Breast epithelium (tissue), 4 donors: ENCODE measurements at regions not wholly inside any gene's neighbourhood (a gene's known extent, or its start where the extent isn't known, plus 50 kb on each side); places are given as distances from the start of the nearest gene placed in this dataset.
A peak's percentile ranks its signal among the peaks of the same experiment; 100 is the strongest.

ENCODE experiments used
- DNase-seq, 2 donors: peaks; one replicate each; pipeline ENCODE4 v3.0.0-alpha.2; 2019; ENCODE audit warnings: low spot score in 2 of 2
- H3K27ac ChIP-seq, 2 donors: fragments of 200-600 bp; sonication (generic) in 1 of 2; one replicate each; pipeline ENCODE4 v1.5.1; 2016 to 2019; ENCODE audit warnings: mild to moderate bottlenecking in 1 of 2
- H3K27me3 ChIP-seq, 2 donors: fragments of 200-600 bp; sonication (generic) in 1 of 2; one replicate each; pipeline versions ENCODE4 v1.5.1 to v1.6.0; 2017 to 2019; ENCODE audit warnings: control low read depth in 1 of 2, mild to moderate bottlenecking in 1 of 2
- H3K36me3 ChIP-seq: fragments of 200-600 bp; one replicate; pipeline ENCODE4 v1.5.1; 2019
- H3K4me1 ChIP-seq, 2 donors: fragments of 200-600 bp; sonication (generic); one replicate each; pipeline ENCODE4 v1.5.1; 2016 to 2019; ENCODE audit warnings: control low read depth in 1 of 2
- H3K4me3 ChIP-seq, 3 donors: fragments of 200-600 bp; sonication (generic); 1 replicate in 2 of 3; 2 replicates in 1 of 3; pipeline ENCODE4 v1.5.1; 2016 to 2019; ENCODE audit warnings: mild to moderate bottlenecking in 3 of 3, moderate library complexity in 2 of 3
- H3K9me3 ChIP-seq, 2 donors: fragments of 200-600 bp; sonication (generic) in 1 of 2; one replicate each; pipeline ENCODE4 v1.5.1; 2016 to 2019; ENCODE audit warnings: control low read depth in 1 of 2
- CTCF ChIP-seq, 3 donors: fragments of 450-650 bp; IDR thresholded peaks; one replicate each; pipeline ENCODE4 v1.5.1; 2016 to 2017; ENCODE audit warnings: antibody characterized with exemption in 3 of 3, mild to moderate bottlenecking in 3 of 3, moderate library complexity in 3 of 3
- POLR2A ChIP-seq: fragments of 450-650 bp; IDR thresholded peaks from one replicate; pipeline ENCODE4 v1.6.1; 2016; ENCODE audit warnings: antibody characterized with exemption, mild to moderate bottlenecking, moderate library complexity
- POLR2AphosphoS5 ChIP-seq, 3 donors: sonication (generic); formaldehyde crosslinking; IDR thresholded peaks; one replicate each; pipeline ENCODE4 v1.6.1; 2017; ENCODE audit warnings: antibody characterized with exemption in 3 of 3
- intact Hi-C: fragments of 100-400 bp; cut with DNase I; formaldehyde crosslinking; loops from one replicate; pipeline ENCODE4 v1.15.1; 2023; ENCODE audit warnings: low total_unique reads

GRCh38 chr13:94860981-94861407, 148.6 kb upstream of the SOX21 start:
- no peak for DNase-seq
- Histone ChIP-seq H3K4me1 (no peaks in the 10 kb centered on the region), H3K9me3 (no peaks in the 10 kb centered on the region), H3K27ac (peak overlapping the region in 1 of 2 donors; percentile 8), H3K27me3 (no peaks in the 10 kb centered on the region), H3K4me3 (peak overlapping the region; percentile 37 to 62 (median 41)), H3K36me3 (no peaks in the 10 kb centered on the region)
- intact Hi-C loops: no loop called here
- TF ChIP-seq POLR2AphosphoS5 (IDR thresholded peaks at IDR 0.05): no peak

GRCh38 chr13:94859811-94860210, 147.5 kb upstream of the SOX21 start:
- no peak for TF ChIP-seq POLR2A
- no peak for TF ChIP-seq CTCF (IDR thresholded peaks at IDR 0.05)
- no peak for TF ChIP-seq POLR2AphosphoS5 (IDR thresholded peaks at IDR 0.05)
- intact Hi-C loops: no loop called here
- Histone ChIP-seq H3K27me3 (no peaks in the 10 kb centered on the region), H3K9me3 (no peaks in the 10 kb centered on the region), H3K4me3 (no peak overlapping the region), H3K36me3 (no peaks in the 10 kb centered on the region), H3K27ac (peak overlapping the region in 1 of 2 donors; percentile 48), H3K4me1 (no peaks in the 10 kb centered on the region)
- DNase-seq: no peak

GRCh38 chr13:94859278-94859691, 146.9 kb upstream of the SOX21 start:
- H3K9me3 ChIP-seq: no peaks in the 10 kb centered on the region
- no peaks in the 10 kb centered on the region for H3K27me3 ChIP-seq
- no peak overlapping the region for H3K4me3 ChIP-seq
- H3K27ac ChIP-seq: peak overlapping the region in 1 of 2 donors; percentile 48
- TF ChIP-seq POLR2AphosphoS5 (IDR thresholded peaks at IDR 0.05) (peak in 1 of 3 donors; percentile 47), POLR2A (no peak), CTCF (IDR thresholded peaks at IDR 0.05) (no peak)
- H3K36me3 ChIP-seq: no peaks in the 10 kb centered on the region
- H3K4me1 ChIP-seq: no peaks in the 10 kb centered on the region
- peak in 1 of 2 donors; percentile 20 for DNase-seq
- intact Hi-C loops: no loop called here

GRCh38 chr13:94858856-94859255, 146.5 kb upstream of the SOX21 start:
- peak overlapping the region in 1 of 2 donors; percentile 30 for H3K27ac ChIP-seq
- intact Hi-C loops: no loop called here
- H3K4me3 ChIP-seq: no peak overlapping the region
- TF ChIP-seq POLR2AphosphoS5 (IDR thresholded peaks at IDR 0.05) (no peak), POLR2A (no peak), CTCF (IDR thresholded peaks at IDR 0.05) (no peak)
- H3K36me3 ChIP-seq: no peaks in the 10 kb centered on the region
- no peaks in the 10 kb centered on the region for H3K9me3 ChIP-seq
- no peak for DNase-seq
- H3K27me3 ChIP-seq: no peaks in the 10 kb centered on the region
- no peaks in the 10 kb centered on the region for H3K4me1 ChIP-seq

GRCh38 chr13:94854688-94855087, 142.3 kb upstream of the SOX21 start:
- no peaks in the 10 kb centered on the region for H3K4me1 ChIP-seq
- TF ChIP-seq POLR2A (no peak), CTCF (IDR thresholded peaks at IDR 0.05) (no peak), POLR2AphosphoS5 (IDR thresholded peaks at IDR 0.05) (no peak)
- intact Hi-C loops: no loop called here
- no peak for DNase-seq
- H3K36me3 ChIP-seq: no peaks in the 10 kb centered on the region
- no peak overlapping the region for H3K27ac ChIP-seq
- H3K27me3 ChIP-seq: no peaks in the 10 kb centered on the region
- H3K9me3 ChIP-seq: no peaks in the 10 kb centered on the region
- H3K4me3 ChIP-seq: no peak overlapping the region

GRCh38 chr13:94851576-94851975, 139.2 kb upstream of the SOX21 start:
- intact Hi-C loops: no loop called here
- Histone ChIP-seq H3K4me3 (no peak overlapping the region), H3K27me3 (no peaks in the 10 kb centered on the region), H3K36me3 (no peaks in the 10 kb centered on the region), H3K4me1 (no peaks in the 10 kb centered on the region), H3K27ac (no peak overlapping the region), H3K9me3 (no peaks in the 10 kb centered on the region)
- DNase-seq: no peak
- TF ChIP-seq CTCF (IDR thresholded peaks at IDR 0.05): no peak
